H1 (cell line): ENCODE measurements at regions not wholly inside any gene's neighbourhood (a gene's known extent, or its start where the extent isn't known, plus 50 kb on each side); places are given as distances from the start of the nearest gene placed in this dataset.

Experiments used
- CTCF ChIA-PET: fragments of 300-600 bp; sonication (Branson Sonifier 250); formaldehyde crosslinking; loops from one replicate; lab custom pipeline; 2021; ENCODE audit not compliant: partially characterized antibody; lab: Charles Lee
- POLR2A ChIA-PET: fragments of 300-600 bp; sonication (Branson Sonifier 250); formaldehyde crosslinking; loops from one replicate; lab custom pipeline; 2021; ENCODE audit warnings: inconsistent platforms; ENCODE audit not compliant: partially characterized antibody; lab: Charles Lee
- DNase-seq, 2 experiments: peaks; one replicate each; pipeline versions ENCODE4 v3.0.0 to v3.0.0-alpha.2; 2010 to 2022; ENCODE audit warnings: low spot score in 2 of 2, low read depth in 1 of 2, mixed read lengths in 1 of 2
- FAIRE-seq: peaks from 2 replicates; lab custom pipeline; 2011; peaks lifted over from hg19 to GRCh38; lab: Jason Lieb, UNC
- H2AFZ ChIP-seq: 2 replicates; pipeline ENCODE4 v1.8.1; 2012; ENCODE audit warnings: low read length, inconsistent platforms
- H2AK5ac ChIP-seq: 2 replicates; pipeline ENCODE4 v1.6.1; 2013; ENCODE audit warnings: low read depth, low read length
- H2BK120ac ChIP-seq: replicated peaks from 2 replicates; pipeline ENCODE3; 2013; ENCODE audit warnings: low read depth, low read length, inconsistent platforms
- H2BK12ac ChIP-seq: 2 replicates; pipeline ENCODE4 v1.6.1; 2013; ENCODE audit warnings: low read depth, low read length
- H2BK15ac ChIP-seq: 2 replicates; pipeline ENCODE4 v1.6.1; 2013; ENCODE audit warnings: low read length
- H2BK20ac ChIP-seq: 2 replicates; pipeline ENCODE4 v1.6.1; 2013; ENCODE audit warnings: low read length
- H2BK5ac ChIP-seq: 2 replicates; pipeline ENCODE4 v1.6.1; 2013; ENCODE audit warnings: low read depth, low read length
- H3K14ac ChIP-seq: 2 replicates; pipeline ENCODE4 v1.6.1; 2013; ENCODE audit warnings: inconsistent platforms; ENCODE audit not compliant: insufficient read length
- H3K18ac ChIP-seq: 2 replicates; pipeline ENCODE4 v1.6.1; 2013; ENCODE audit warnings: low read length; ENCODE audit errors: extremely low read depth
- H3K23ac ChIP-seq: 2 replicates; pipeline ENCODE4 v1.6.1; 2013; ENCODE audit warnings: inconsistent platforms; ENCODE audit not compliant: insufficient read length
- H3K23me2 ChIP-seq: 2 replicates; pipeline ENCODE4 v1.6.1; 2013; ENCODE audit warnings: low read depth, low read length
- H3K27ac ChIP-seq: 2 replicates; pipeline ENCODE4 v1.6.1; 2011; ENCODE audit warnings: low read depth, low read length, inconsistent platforms
- H3K27me3 ChIP-seq, 4 experiments: replicated peaks in 1 of 4; 1 replicate in 1 of 4; 2 replicates in 3 of 4; pipeline versions ENCODE4 v1.6.1 to v1.8.1; 2011 to 2013; ENCODE audit warnings: low read length in 3 of 4, mild to moderate bottlenecking in 3 of 4, inconsistent platforms in 2 of 4, mixed read lengths in 2 of 4, moderate library complexity in 1 of 4; ENCODE audit not compliant: control insufficient read depth in 3 of 4, insufficient read depth in 3 of 4; ENCODE audit errors: extremely low read depth in 1 of 4
- H3K36me3 ChIP-seq, 4 experiments: 2 replicates each; pipeline versions ENCODE4 v1.6.1 to v1.8.1; 2011 to 2013; ENCODE audit warnings: mild to moderate bottlenecking in 4 of 4, low read length in 3 of 4, moderate library complexity in 2 of 4, control low read depth in 1 of 4, inconsistent platforms in 1 of 4; ENCODE audit not compliant: insufficient read depth in 4 of 4, control insufficient read depth in 2 of 4
- H3K4ac ChIP-seq: replicated peaks from 2 replicates; pipeline ENCODE3; 2013; ENCODE audit warnings: low read length, low read depth, mixed read lengths, inconsistent platforms; ENCODE audit not compliant: insufficient read length
- H3K4me1 ChIP-seq, 4 experiments: replicated peaks in 1 of 4; 1 replicate in 1 of 4; 2 replicates in 3 of 4; pipeline versions ENCODE4 v1.6.1 to v1.8.1; 2011 to 2013; ENCODE audit warnings: low read length in 3 of 4, inconsistent platforms in 2 of 4, mixed read lengths in 1 of 4; ENCODE audit not compliant: insufficient read depth in 4 of 4, control insufficient read depth in 3 of 4
- H3K4me2 ChIP-seq, 2 experiments: 2 replicates each; pipeline versions ENCODE4 v1.6.1 to v1.8.1; 2011 to 2013; ENCODE audit warnings: low read depth in 2 of 2, low read length in 2 of 2, control low read depth in 1 of 2, inconsistent platforms in 1 of 2, mild to moderate bottlenecking in 1 of 2; ENCODE audit not compliant: insufficient read depth in 1 of 2
- H3K4me3 ChIP-seq, 4 experiments: fragments of 200-600, 300-600 bp in 1 of 4; sonication (generic), shearing (Covaris generic), sonication (Bioruptor Twin) in 1 of 4; 2 replicates each; pipeline versions ENCODE4 v1.5.1 to v1.8.1; 2011 to 2016; ENCODE audit warnings: low read length in 4 of 4, low read depth in 3 of 4, control low read depth in 2 of 4, inconsistent platforms in 2 of 4, mild to moderate bottlenecking in 2 of 4, mixed read lengths in 1 of 4, moderate library complexity in 1 of 4; ENCODE audit not compliant: insufficient read depth in 2 of 4; ENCODE audit errors: extremely low read depth in 1 of 4
- H3K56ac ChIP-seq: replicated peaks from 2 replicates; pipeline ENCODE3; 2013; ENCODE audit warnings: low read depth, mild to moderate bottlenecking, mixed read lengths, low read length, inconsistent platforms; ENCODE audit not compliant: insufficient read length
- H3K79me1 ChIP-seq: 2 replicates; pipeline ENCODE4 v1.6.1; 2013; ENCODE audit warnings: low read depth, low read length, control low read depth
- H3K79me2 ChIP-seq, 2 experiments: 2 replicates each; pipeline versions ENCODE4 v1.6.1 to v1.8.1; 2012 to 2013; ENCODE audit warnings: low read length in 2 of 2, mild to moderate bottlenecking in 2 of 2, inconsistent platforms in 1 of 2; ENCODE audit not compliant: insufficient read depth in 2 of 2, control insufficient read depth in 1 of 2
- H3K9ac ChIP-seq, 4 experiments: replicated peaks in 1 of 4; 1 replicate in 1 of 4; 2 replicates in 3 of 4; pipeline versions ENCODE4 v1.6.1 to v1.8.1; 2011 to 2013; ENCODE audit warnings: low read depth in 3 of 4, low read length in 3 of 4, control low read depth in 2 of 4, mild to moderate bottlenecking in 2 of 4, moderate library complexity in 2 of 4, inconsistent platforms in 1 of 4; ENCODE audit errors: extremely low read depth in 1 of 4
- H3K9me3 ChIP-seq, 2 experiments: 2 replicates each; pipeline versions ENCODE4 v1.6.1 to v1.8.1; 2012 to 2013; ENCODE audit warnings: mild to moderate bottlenecking in 2 of 2, moderate library complexity in 2 of 2, control low read depth in 1 of 2, inconsistent platforms in 1 of 2, low read depth in 1 of 2, low read length in 1 of 2, mixed read lengths in 1 of 2; ENCODE audit not compliant: insufficient read depth in 2 of 2
- H4K20me1 ChIP-seq, 2 experiments: replicated peaks in 1 of 2; 2 replicates each; pipeline versions ENCODE3 to v1.8.1; 2011 to 2013; ENCODE audit warnings: inconsistent platforms in 2 of 2, low read length in 2 of 2, mild to moderate bottlenecking in 1 of 2; ENCODE audit not compliant: insufficient read depth in 2 of 2, control insufficient read depth in 1 of 2
- H4K5ac ChIP-seq: 2 replicates; pipeline ENCODE4 v1.6.1; 2013; ENCODE audit warnings: low read length, low read depth, mixed read lengths, inconsistent platforms; ENCODE audit not compliant: insufficient read length
- H4K8ac ChIP-seq: 2 replicates; pipeline ENCODE4 v1.8.0; 2013; ENCODE audit warnings: mild to moderate bottlenecking, moderate library complexity, low read length, inconsistent platforms; ENCODE audit not compliant: insufficient read depth; ENCODE audit errors: extremely low read depth
- H4K91ac ChIP-seq: replicated peaks from 2 replicates; pipeline ENCODE3; 2013; ENCODE audit warnings: low read length, mixed read lengths, inconsistent platforms; ENCODE audit not compliant: insufficient read length
- ASH2L ChIP-seq: fragments of 200-600, 300-600 bp; sonication (generic); IDR thresholded peaks from one replicate; pipeline ENCODE4 v1.7.1; 2017; ENCODE audit warnings: low read length
- ATF2 ChIP-seq: IDR thresholded peaks from 2 replicates; pipeline ENCODE4 v1.6.1; 2012; ENCODE audit warnings: low read length, inconsistent platforms
- BACH1 ChIP-seq: IDR thresholded peaks from 2 replicates; pipeline ENCODE4 v1.6.1; 2012; ENCODE audit warnings: low read length, improper control_type of control experiment
- GABPA ChIP-seq: IDR thresholded peaks from 2 replicates; pipeline ENCODE4 v1.6.1; 2011; ENCODE audit warnings: mild to moderate bottlenecking, low read length, moderate library complexity, borderline replicate concordance; ENCODE audit not compliant: insufficient read depth
- HDAC2 ChIP-seq, 2 experiments: fragments of 300-600 bp in 1 of 2; sonication (generic) in 1 of 2; IDR thresholded peaks; 2 replicates each; pipeline ENCODE4 v1.6.1; 2011 to 2012; ENCODE audit warnings: low read depth in 2 of 2, low read length in 2 of 2, mild to moderate bottlenecking in 2 of 2, moderate library complexity in 2 of 2, borderline replicate concordance in 1 of 2, inconsistent platforms in 1 of 2
- NANOG ChIP-seq: IDR thresholded peaks from 2 replicates; pipeline ENCODE4 v1.6.1; 2011; ENCODE audit warnings: low read length, low read depth, mild to moderate bottlenecking, inconsistent platforms; ENCODE audit not compliant: insufficient read depth, poor library complexity, severe bottlenecking
- WGBS, 2 experiments: shearing (Covaris generic) in 1 of 2; methylation state at CpG; one replicate each; pipeline versions ENCODE4 v1.1.6 to v1.1.7; 2013 to 2015; ENCODE audit warnings: low lambda C conversion rate in 2 of 2, mixed read lengths in 2 of 2, inconsistent platforms in 1 of 2, low coverage in 1 of 2, missing lambda C conversion rate in 1 of 2; ENCODE audit not compliant: insufficient replicate concordance in 2 of 2, insufficient coverage in 1 of 2, insufficient read length in 1 of 2; ENCODE audit errors: extremely low coverage in 1 of 2, missing lambda C conversion rate in 1 of 2; 5-methylcytosine and 5-hydroxymethylcytosine counted together

GRCh38 chr20:24350923-24351368 lies 118.5 kb upstream of the SYNDIG1 start:
- H4K5ac ChIP-seq: no peak overlapping the region
- H2BK12ac ChIP-seq: no peak overlapping the region; the same call in 1 of the 2 replicates
- no peak overlapping the region for H3K4ac ChIP-seq
- H4K91ac ChIP-seq: no peak overlapping the region
- H3K4me3 ChIP-seq: no peak overlapping the region
- H3K23me2 ChIP-seq: no peaks in the 10 kb centered on the region
- no peaks in the 10 kb centered on the region for H3K79me1 ChIP-seq
- no peak overlapping the region for H3K56ac ChIP-seq
- no peak overlapping the region for H2BK20ac ChIP-seq
- POLR2A ChIA-PET: no interaction called here
- no peak overlapping the region for H3K18ac ChIP-seq
- H4K8ac ChIP-seq: no peak overlapping the region
- peaks cover 0 to 2% (median 0%) of the 10 kb centered on the region in 4 experiments; a peak in 1 of 7 replicates for H3K4me1 ChIP-seq
- H3K23ac ChIP-seq: no peak overlapping the region
- H3K79me2 ChIP-seq: no peaks in the 10 kb centered on the region
- H2AK5ac ChIP-seq: no peak overlapping the region
- H2BK5ac ChIP-seq: no peak overlapping the region
- no peak overlapping the region for H3K4me2 ChIP-seq
- no peaks in the 10 kb centered on the region for H3K27me3 ChIP-seq
- no peak for FAIRE-seq
- H3K36me3 ChIP-seq: no peaks in the 10 kb centered on the region
- no peak for TF ChIP-seq ASH2L
- no peak for TF ChIP-seq GABPA
- TF ChIP-seq HDAC2 (IDR thresholded peaks at IDR 0.05; ENCODE audit: borderline replicate concordance in 1 of 2, low read depth in 2 of 2, low read length in 2 of 2): no peak
- no peak for TF ChIP-seq NANOG
- TF ChIP-seq ATF2: no peak
- TF ChIP-seq BACH1: no peak
- H4K20me1 ChIP-seq: no peaks in the 10 kb centered on the region
- WGBS, 2 experiments: 81% methylated on average over 7 of the region's 7 CpGs; no CpG with 5 or more reads in 1 of the 2 experiments
- no peak overlapping the region for H2BK120ac ChIP-seq
- no peaks in the 10 kb centered on the region for H3K9me3 ChIP-seq
- H3K14ac ChIP-seq: no peak overlapping the region
- CTCF ChIA-PET: interaction anchor here (0.9 to 1.3 kb wide), 2 partner anchors 9 to 57 kb away, joined by 3 to 6 read pairs; no protein-coding TSS in a partner anchor
- no peak for DNase-seq
- H3K9ac ChIP-seq: no peak overlapping the region
- no peak overlapping the region for H3K27ac ChIP-seq
- no peak overlapping the region for H2AFZ ChIP-seq
- no peak overlapping the region for H2BK15ac ChIP-seq
